NCI-H82 treated with DMSO at 0.1 percent for 48 hours (cell line): ENCODE measurements at regions not wholly inside any gene's neighbourhood (a gene's known extent, or its start where the extent isn't known, plus 50 kb on each side); places are given as distances from the start of the nearest gene placed in this dataset.

ENCODE experiments used
- DNase-seq: peaks from one replicate; lab custom pipeline; 2025; ENCODE audit not compliant: unreplicated experiment; lab: John Stamatoyannopoulos, UW

- no peak for DNase-seq
Observed at GRCh38 chr14:53553221-53553620, 400.1 kb upstream of the DDHD1 start.

- no peak for DNase-seq
Observed at GRCh38 chr14:53551862-53552261, 398.7 kb upstream of the DDHD1 start.

- DNase-seq = no peak
Observed at GRCh38 chr14:53550776-53551175, 397.7 kb upstream of the DDHD1 start.

GRCh38 chr14:53549956-53550355, 396.8 kb upstream of the DDHD1 start:
- DNase-seq = no peak

GRCh38 chr14:53547593-53547992, 394.5 kb upstream of the DDHD1 start:
- DNase-seq = no peak

- DNase-seq = no peak
Observed at GRCh38 chr14:53545217-53545616, 392.1 kb upstream of the DDHD1 start.

GRCh38 chr14:53542732-53543131, 389.6 kb upstream of the DDHD1 start:
- no peak for DNase-seq

GRCh38 chr14:53541411-53541810, 388.3 kb upstream of the DDHD1 start:
- no peak for DNase-seq

- DNase-seq = peak; percentile 11
Observed at GRCh38 chr14:53539489-53540126, 386.5 kb upstream of the DDHD1 start.

- DNase-seq = no peak
Observed at GRCh38 chr14:53538316-53538881, 385.3 kb upstream of the DDHD1 start.

GRCh38 chr14:53537422-53538315, 384.5 kb upstream of the DDHD1 start:
- no peak for DNase-seq

- DNase-seq = no peak
Observed at GRCh38 chr14:53536446-53536845, 383.3 kb upstream of the DDHD1 start.

GRCh38 chr14:53534841-53535240, 381.7 kb upstream of the DDHD1 start:
- DNase-seq = no peak

- DNase-seq = no peak
Observed at GRCh38 chr14:53533384-53533970, 380.4 kb upstream of the DDHD1 start.

- DNase-seq = no peak
Observed at GRCh38 chr14:53532853-53533252, 379.7 kb upstream of the DDHD1 start.

- no peak for DNase-seq
Observed at GRCh38 chr14:53531730-53532129, 378.6 kb upstream of the DDHD1 start.

GRCh38 chr14:53531156-53531555, 378.0 kb upstream of the DDHD1 start:
- DNase-seq = no peak

GRCh38 chr14:53529519-53529918, 376.4 kb upstream of the DDHD1 start:
- no peak for DNase-seq

GRCh38 chr14:53528185-53528671, 375.1 kb upstream of the DDHD1 start:
- no peak for DNase-seq

GRCh38 chr14:53526200-53526599, 373.1 kb upstream of the DDHD1 start:
- DNase-seq = no peak

GRCh38 chr14:53525608-53526007, 372.5 kb upstream of the DDHD1 start:
- no peak for DNase-seq

- no peak for DNase-seq
Observed at GRCh38 chr14:53524391-53524790, 371.3 kb upstream of the DDHD1 start.
